ENCODE measurements at regions not wholly inside any gene's neighbourhood (a gene's known extent, or its start where the extent isn't known, plus 50 kb on each side); places are given as distances from the start of the nearest gene placed in this dataset.

DNA sequence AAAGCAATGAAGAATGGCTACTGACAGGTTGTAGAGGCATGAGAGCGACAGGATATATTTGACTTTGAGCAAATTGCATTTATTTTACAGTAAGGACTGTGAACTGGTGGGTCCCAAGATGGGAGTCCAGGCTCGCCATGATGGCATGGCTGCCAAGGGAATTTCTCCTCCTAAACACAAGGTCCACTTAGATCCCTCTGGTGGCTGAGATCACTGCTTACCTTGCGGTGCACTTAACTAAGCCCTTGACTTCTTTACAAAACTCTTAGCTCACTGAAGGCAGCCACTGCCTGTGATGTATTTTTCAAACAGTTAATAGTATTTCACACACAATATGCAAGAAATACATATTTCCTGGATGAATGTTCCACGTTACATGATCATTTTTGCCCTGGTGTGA, 50.3 kb upstream of the SORBS2 start:
- intact Hi-C loops (cut with DNase I) = no loop called here

DNA sequence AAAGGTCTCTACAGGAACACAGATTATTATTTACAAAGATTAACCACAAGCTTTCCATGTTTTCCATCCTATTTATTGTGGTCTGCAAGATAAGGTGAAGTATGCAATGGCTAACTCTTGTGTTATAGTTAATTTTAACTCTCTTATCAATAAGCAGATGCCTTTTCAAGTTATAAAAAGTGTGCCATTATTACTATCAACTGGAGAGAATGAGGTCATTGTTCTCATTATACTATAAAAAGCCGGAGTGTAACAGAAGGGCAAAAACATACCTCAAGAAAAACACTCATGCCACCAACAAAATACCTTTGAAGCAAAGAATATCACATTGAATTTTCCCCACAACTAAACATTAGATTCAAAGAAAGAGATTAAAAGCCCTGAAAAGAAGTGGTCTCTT, 52.0 kb upstream of the SORBS2 start:
- intact Hi-C loops (cut with DNase I) = no loop called here
- no peak for DNase-seq

More for the DNA sequence above, 50.3 kb upstream of the SORBS2 start:
- no peak for DNase-seq

DNA sequence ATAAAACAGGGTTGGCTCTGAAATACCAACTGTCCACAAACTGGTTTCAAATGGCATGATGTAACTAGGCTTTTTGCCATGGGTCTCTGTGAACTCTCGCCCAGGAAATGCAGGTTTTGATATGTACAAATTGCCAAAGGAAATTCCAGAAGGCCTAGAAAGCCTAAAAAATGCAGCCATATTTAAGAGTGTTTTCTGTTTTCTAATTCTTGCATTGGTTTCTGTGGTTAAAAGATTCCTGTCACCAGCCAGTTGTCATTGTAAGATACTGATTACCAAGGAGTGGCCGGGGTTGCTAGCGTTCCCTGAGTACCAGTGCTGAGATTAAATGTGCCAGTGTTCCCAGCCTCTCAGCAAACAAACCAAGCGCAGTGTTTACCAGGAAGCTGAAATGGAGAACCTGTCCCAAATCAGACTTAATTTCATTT, 53.9 kb upstream of the SORBS2 start:
- intact Hi-C loops (cut with DNase I) = no loop called here
- no peak for DNase-seq

DNA sequence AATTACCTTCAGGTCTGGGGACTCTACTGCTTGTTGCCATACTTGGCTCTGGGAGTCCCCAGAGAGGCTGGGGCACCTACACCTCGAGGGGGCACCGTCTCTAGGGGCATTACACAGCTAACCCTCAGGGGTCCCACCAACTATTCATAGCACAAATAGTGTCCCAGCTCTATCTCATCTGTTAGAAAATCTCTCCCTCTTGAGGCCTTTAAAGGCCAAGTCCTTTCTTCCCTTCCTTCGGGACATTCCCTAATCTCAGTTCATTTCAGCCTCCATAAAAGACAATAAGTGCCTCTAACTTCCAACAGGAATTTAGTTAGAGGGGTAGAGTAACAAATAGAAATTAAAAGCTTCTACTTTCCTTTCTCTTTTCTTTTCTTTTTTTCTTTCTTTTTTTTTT, 55.8 kb upstream of the SORBS2 start:
- no peak for DNase-seq
- intact Hi-C loops (cut with DNase I) = no loop called here

DNA sequence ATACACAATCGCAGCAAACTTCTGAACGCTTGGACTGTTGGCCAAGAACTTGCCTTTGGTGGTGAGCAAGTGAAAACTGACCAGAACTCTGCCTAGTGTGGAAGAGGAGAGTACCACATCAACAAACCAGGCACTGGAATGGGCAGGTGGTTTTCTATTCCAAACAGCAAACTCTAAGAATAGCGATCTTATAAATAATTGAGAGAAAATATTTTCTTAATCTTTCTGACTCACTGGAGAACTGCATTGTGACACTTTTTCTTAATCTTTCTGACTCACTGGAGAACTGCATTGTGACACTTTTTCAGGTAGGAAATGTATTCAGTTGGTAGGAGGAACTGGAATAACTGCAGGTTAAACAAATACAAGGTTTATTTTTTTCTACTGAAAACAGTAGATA, 57.0 kb upstream of the SORBS2 start:
- intact Hi-C loops (cut with DNase I) = no loop called here

DNA sequence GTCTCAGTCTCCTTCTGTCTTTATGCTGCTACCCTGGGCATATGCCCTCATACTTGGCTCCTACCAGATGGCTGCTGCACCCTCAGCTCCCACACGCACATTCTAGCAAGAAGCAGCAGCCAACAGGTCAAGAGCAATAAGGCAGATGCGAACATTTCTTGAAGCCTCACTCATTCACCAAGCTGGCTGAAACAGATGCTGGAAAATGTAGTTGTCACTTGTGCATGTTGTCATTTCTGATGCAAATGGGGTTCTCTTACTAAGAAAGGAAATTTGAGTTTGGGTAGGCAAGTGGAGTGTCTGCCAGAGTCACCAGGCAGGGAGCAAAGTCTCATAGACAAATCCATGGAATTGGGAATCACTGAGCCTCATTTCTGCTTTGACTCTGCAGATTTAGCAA, 57.4 kb upstream of the SORBS2 start:
- intact Hi-C loops (cut with DNase I) = no loop called here

More for the DNA sequence above, 57.0 kb upstream of the SORBS2 start:
- no peak for DNase-seq

DNA sequence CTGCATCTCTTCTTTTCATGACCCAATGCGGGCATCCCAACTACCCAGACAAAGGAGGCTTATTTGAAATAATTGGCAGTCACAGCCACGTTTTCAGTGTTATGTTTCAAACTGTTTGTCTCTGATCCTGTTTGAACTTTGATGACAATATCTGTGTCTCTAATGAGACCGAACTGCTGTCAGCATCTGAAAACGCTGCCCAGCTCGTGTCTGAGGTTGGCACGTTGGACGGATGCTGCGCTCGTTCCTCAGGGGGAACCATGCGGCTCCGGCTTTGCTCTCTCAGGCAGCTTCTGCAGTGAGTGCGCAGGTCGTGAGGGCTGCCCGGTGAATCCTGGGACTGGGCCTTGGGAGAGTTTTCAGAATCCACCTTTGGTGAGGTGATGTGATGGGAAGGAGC, 58.4 kb upstream of the SORBS2 start:
- peak in 2 of 10 donors; percentile 22 to 74 for DNase-seq
- intact Hi-C loops (cut with DNase I) = no loop called here

More for the DNA sequence above, 57.4 kb upstream of the SORBS2 start:
- DNase-seq = no peak

DNA sequence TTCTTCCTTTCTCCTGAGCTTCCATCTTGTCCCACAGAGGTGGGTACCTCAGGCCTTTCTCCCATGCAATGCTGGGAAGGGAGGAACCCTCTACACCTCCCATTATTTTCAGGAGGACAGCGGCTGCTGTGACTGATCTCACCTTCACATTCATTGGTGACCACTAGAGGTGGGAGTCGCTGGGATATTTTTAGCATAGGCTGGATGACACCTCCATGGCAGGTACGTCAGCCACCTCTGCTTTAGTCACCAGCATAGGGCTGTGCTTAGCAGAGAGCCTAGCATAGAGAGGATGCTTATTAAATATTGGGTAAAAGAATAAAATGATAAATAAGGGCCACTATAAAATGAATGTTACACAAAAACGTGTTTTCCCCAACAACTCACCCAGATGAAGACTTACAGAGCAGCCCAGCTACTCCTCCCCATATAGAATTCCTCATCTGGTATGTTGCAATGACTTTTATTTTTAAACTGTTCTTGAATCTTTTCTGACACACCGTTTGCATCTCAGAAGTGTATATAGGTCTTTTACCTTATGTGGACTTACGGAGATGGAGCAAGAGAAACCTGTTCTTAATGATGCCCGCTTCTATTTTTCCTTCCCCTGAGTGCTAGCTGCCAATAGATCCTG, 60.9 kb upstream of the SORBS2 start:
- intact Hi-C loops (cut with DNase I) = no loop called here
- DNase-seq = no peak

DNA sequence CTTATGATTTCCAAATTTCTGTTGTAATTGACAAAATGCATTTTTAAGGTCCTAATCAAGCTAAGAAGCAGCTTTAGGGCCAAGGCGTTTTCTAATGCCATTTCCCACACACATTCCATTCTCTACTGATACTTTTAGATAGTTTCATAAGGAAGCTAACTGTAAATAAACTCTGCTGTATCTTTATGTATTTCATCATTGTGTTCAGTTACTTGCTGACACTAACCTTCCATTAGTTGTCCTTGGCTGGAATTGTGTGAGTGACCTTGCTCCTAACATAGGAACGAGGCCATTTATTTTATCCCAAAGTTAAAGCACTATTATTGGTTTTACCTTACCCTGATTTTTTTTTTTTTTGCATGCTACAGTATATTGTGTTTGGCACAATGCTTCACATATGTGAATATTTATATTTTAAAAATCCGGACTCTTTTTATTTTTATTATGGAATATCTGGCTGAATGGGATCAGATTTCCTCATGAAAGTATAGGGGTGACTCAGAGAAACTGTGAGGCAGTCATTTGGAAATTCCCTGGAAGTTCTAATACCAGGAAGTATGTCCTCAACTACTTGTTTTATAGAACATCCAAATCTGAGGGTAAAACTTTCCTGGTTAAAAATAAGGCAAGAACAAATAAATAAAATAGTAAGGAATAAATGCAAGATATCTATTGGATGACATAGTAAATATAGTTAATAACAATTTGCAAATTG, 62.7 kb upstream of the SORBS2 start:
- intact Hi-C loops (cut with DNase I) = no loop called here
- no peak for DNase-seq

DNA sequence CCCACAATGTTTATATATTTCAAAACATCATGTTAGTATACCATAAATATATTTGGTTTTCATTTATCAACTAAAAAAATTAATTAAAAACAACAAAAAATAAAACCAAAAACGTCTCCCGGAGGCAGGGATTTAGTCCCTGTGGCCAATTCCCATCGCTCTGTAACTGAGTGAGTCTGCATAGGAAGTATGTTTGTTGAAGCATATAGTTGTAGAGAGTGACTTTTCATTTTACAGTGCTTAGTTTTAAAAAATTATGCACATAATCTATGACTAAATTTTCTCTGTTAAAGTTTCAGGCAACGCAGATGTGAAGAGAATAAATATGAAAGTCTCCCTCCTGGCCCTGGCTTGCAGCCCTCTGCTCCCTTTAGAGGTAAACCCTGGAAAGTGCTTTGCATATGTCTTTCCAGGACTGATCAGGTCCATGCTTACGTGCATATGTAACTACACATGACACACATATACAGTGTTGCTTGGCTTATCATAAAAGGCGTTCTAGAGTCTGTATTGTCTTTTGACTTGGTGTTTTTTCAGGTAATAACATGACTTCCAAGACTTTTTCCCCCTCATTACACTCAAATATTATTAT, 63.4 kb upstream of the SORBS2 start:
- DNase-seq = no peak
- intact Hi-C loops (cut with DNase I) = no loop called here

DNA sequence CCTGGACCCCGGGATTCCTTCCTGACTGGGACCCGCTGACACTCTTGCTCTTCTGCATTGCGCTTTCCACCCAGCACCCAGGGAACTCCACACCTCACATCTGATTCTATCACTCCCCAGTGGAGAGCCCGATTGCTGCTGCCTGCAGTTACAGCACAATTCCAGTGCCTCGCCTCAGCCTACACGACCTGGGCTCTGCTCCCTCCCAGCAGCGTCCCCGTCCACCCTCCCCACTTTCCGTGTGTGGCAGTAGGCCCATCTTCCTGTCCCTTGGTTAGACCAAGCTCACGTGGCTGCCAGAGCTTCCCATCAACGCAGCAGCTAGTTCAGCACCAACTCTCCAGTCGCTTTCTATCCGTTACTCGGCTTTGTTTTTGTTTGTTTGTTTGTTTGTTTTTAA, 66.6 kb upstream of the SORBS2 start:
- intact Hi-C loops (cut with DNase I) = no loop called here
- no peak for DNase-seq

DNA sequence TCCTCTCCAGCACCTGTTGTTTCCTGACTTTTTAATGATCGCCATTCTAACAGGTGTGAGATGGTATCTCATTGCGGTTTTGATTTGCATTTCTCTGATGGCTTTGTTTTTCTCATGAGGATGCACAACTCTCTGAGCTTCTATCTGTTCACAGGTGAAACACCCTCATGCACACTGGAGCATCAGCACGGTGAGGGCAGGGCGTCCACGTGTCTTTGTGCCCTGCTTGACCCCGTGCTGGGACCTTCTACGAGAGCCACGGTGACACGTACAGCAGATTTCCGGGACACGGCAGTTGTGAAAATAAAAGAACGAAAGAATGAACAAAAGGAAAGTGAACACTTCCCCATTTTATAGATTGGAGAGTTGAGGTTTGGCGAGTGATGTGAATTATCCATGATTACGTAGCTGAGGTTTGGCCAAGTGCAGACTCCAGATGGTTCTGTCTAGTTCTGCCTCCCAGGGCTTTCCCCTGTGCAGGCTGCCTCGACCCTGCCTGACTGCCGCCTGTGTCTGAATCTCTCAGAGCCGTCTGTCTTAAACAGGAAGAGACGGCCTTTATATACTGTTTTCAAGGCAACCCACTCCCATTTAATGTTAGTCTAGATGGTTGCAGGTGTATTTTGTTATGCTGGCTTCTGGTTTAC, 67.8 kb upstream of the SORBS2 start:
- intact Hi-C loops (cut with DNase I) = no loop called here

DNA sequence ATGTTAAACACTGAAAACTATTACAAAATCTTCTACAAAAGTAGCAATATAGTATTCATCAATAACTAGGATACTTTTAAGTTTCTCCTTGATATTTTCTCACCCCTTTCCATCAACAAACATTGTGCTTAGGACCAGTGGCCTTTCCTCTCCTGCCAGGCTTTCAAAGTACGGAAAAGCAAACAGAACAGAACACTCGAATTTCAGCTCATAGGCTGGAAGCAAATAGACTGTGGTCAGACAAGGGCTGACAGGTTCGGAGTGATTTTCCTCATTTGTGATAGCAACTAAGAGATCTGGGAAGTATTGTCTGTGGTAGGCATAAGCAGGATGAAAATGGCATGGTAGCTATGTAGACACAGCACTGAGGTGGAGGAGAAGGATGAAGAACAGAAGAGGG, 68.6 kb upstream of the SORBS2 start:
- no peak for DNase-seq
- intact Hi-C loops (cut with DNase I) = no loop called here

More for the DNA sequence above, 67.8 kb upstream of the SORBS2 start:
- no peak for DNase-seq

DNA sequence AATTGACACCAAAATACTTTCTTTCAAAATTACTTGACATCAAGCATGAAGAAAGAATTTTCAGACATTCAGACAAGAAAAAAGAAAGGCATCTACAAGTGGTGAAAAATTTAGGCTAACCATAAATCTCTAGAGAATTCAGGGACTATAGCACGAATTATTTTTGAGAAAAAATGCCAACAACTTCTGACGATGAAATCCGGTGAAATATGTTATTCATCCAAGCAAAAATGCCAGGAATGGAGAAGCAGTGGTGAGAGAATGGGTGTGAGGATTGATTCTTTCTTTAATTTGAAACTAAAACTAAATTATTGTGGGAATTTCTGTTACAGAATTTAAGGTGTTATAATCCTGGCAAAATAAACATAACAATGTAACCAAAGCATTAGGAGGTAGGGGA, 69.4 kb upstream of the SORBS2 start:
- no peak for DNase-seq
- intact Hi-C loops (cut with DNase I) = no loop called here

DNA sequence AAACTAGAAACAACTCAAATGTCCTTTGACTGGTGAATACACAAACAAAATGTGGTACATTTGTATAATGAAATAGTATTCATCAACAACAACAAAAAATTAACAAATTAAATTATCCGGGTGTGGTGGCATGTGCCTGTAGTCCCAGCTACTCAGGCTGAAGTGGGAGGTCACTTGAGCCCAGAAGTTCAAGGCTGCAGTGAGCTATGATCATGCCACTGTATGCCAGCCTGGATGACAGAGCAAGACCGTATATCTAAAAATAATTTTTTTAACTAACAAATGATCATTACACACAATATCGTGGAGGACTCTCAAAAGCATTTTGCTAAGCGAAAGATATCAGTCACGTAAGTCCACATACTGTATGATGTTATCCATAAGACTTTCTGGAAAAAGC, 71.6 kb upstream of the SORBS2 start:
- intact Hi-C loops (cut with DNase I) = no loop called here

DNA sequence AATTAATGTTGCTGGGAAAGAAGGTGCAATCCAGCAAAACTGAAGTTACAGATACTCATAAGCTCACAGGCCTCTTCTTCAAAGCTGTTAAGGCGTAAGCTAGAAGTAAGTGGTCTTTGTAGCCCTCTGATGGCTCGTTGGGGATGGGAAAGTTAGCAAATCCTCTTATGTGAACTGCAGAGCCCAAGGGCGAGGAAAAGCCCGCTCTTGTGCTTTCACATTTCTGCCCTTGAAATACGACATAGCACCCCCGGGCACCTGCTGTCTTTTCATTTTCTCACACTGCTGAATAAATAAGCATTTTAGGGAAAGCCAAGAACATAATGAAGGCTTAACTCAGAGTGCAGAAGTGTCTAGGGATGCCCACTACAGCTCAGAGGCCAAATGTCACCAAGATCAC, 73.1 kb upstream of the SORBS2 start:
- no peak for DNase-seq
- intact Hi-C loops (cut with DNase I) = no loop called here

More for the DNA sequence above, 71.6 kb upstream of the SORBS2 start:
- no peak for DNase-seq

DNA sequence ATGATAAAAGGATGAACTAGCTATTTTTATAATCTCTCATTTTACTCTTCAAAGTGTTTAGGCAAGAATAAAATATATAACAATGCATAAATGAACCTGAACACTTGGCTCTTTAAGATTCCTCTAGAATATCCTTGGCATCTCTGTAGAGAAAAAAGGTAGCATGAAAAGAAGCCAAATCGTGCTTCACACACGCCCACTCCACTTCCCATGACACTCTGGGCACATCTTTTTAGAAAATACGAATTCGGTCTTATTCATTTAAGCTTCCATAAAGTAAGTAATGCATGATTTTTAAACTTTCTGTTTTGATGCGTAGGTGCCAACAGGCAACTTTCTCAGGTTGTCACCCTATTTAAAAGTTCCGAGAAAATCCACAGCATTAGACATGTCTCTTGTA, 73.6 kb upstream of the SORBS2 start:
- intact Hi-C loops (cut with DNase I) = no loop called here
- DNase-seq = no peak

DNA sequence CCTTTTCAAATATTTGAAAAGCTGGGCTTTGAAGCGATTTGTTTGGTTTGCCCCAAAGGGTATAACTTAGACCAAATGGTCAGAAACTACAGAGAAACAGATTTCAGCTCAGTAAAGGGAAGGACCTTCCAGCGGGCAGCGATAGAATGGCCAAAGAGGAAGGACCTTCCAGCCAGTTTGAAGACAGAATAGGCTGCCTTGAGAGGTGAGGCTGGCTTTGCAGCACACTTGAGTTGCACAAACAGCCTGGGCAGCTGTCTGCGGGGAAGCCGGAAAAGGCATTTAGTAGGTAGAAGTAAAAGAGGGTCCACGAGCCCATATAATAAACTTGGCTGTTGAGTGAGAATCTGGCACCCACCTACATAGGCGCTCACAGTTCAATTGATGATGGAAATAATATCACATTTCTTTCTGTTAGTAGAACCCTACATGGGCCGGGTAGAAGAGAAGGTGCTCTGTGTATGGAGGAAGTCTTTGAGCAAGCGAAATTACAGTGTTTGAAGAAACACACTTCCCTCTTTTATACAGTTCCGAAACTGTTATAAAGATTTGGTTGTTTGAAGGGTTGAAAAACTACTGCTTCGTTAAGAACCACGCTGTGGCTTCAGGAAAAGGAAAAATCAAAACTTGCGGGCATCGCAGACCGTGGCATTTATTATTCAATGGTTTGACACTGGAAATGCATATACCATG, 75.0 kb upstream of the SORBS2 start:
- intact Hi-C loops (cut with DNase I) = no loop called here

DNA sequence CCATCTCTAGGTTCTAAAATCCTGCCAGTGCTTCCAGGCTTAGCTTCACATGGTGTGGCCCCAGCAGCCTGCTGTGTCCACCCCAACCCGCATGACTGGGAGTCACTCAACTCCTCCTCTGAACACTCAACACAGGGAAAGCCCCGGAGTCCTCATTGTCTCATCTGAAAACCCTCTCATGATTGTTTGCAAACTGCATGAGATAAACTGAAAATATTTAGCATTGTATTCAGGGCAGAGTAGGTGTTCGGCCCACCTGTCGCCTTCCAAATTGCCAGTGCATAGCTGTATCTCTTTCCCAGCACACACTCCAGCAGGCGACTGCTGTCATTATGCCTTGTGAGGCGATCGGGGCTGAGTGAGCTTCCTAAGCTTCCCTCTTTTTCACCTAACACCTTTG, 76.7 kb upstream of the SORBS2 start:
- no peak for DNase-seq
- intact Hi-C loops (cut with DNase I) = no loop called here

More for the DNA sequence above, 75.0 kb upstream of the SORBS2 start:
- no peak for DNase-seq

DNA sequence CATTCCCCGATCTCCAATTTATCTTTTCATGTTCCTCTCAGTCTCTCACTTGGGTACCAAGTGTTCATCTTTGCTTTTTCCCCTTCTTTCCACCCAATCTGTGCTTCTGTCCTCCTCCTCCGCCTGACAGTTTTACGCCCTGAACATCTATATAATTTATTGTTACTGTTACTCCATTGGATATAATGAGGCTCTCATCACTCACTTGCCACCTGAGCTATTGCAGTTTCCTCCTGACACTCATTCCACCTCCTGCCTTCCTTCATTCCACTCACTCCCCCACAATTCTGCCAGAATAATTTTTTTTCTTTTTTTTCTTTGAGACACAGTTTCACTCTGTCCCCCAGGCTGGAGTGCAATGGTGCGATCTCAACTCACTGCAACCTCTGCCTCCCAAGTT, 77.6 kb upstream of the SORBS2 start:
- intact Hi-C loops (cut with DNase I) = no loop called here
- no peak for DNase-seq

DNA sequence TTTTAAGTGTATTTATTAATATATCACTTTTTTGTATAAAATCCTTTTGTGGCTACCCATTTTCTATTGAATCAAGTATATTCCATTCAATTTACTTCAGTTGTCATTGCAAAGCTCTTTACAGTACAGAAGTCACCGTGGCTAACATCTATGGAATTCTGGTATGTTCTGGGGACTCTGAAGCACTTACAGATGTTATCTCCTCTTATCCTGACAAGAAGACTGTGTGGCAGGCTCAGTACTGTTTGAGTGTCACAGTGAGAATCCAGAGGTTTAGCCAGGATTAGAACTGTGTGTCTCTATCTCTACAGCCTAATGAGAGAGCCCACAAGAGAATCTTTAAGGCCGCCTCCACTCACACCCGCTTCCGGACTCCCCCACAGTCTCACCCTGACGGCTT, 78.2 kb upstream of the SORBS2 start:
- DNase-seq = no peak
- intact Hi-C loops (cut with DNase I) = no loop called here
